ENCODE measurements at regions not wholly inside any gene's neighbourhood (a gene's known extent, or its start where the extent isn't known, plus 50 kb on each side); places are given as distances from the start of the nearest gene placed in this dataset.

GRCh38 chr5:128007939-128008338 lies 75.6 kb upstream of the SLC12A2 start:
- no peaks in the 10 kb centered on the region for H4K20me1 ChIP-seq (ENCODE audit: control insufficient read depth, insufficient read depth, insufficient read length)
- H3K23ac ChIP-seq (ENCODE audit: insufficient read length, low read depth, low read length): no peak overlapping the region
- no peaks in the 10 kb centered on the region for H3K9me3 Mint-ChIP-seq
- no peak overlapping the region for H2AK5ac ChIP-seq (ENCODE audit: insufficient read length, low read length)
- no peaks in the 10 kb centered on the region for H3K4me1 ChIP-seq (ENCODE audit: insufficient read depth, low read length)
- H3K27me3 Mint-ChIP-seq (ENCODE audit: low read depth): no peaks in the 10 kb centered on the region
- H2BK5ac ChIP-seq (ENCODE audit: insufficient read length, low read length): no peak overlapping the region
- H3K4me3 Mint-ChIP-seq: no peak overlapping the region
- peaks cover 11 to 13% of the 10 kb centered on the region in 2 experiments for H3K4me1 Mint-ChIP-seq
- no peak for DNase-seq
- no peak overlapping the region for H4K5ac ChIP-seq (ENCODE audit: insufficient read length, low read depth, low read length)
- no peaks in the 10 kb centered on the region for H3K79me2 ChIP-seq (ENCODE audit: insufficient read depth, low read length)
- no CpG with 5 or more reads among the region's 2 CpGs for WGBS (ENCODE audit: extremely low coverage, insufficient read length, low lambda C conversion rate)
- H3K14ac ChIP-seq (ENCODE audit: insufficient read depth, low read length): no peak overlapping the region
- H3K27ac ChIP-seq (ENCODE audit: insufficient read length, low read depth, low read length): no peak overlapping the region
- H3K23me2 ChIP-seq (ENCODE audit: insufficient read length, low read depth, low read length, poor library complexity, severe bottlenecking): no peaks in the 10 kb centered on the region
- H3K9ac ChIP-seq (ENCODE audit: extremely low read depth, insufficient read length, low read length): no peak overlapping the region
- no peak overlapping the region for H2AFZ ChIP-seq (ENCODE audit: low read length)
- H2BK15ac ChIP-seq (ENCODE audit: low read depth, low read length): no peak overlapping the region
- H3K27ac Mint-ChIP-seq: no peak overlapping the region
- no peak overlapping the region for H2BK12ac ChIP-seq (ENCODE audit: insufficient read length, low read depth, low read length)
- H3K79me1 ChIP-seq (ENCODE audit: insufficient read depth, low read depth, low read length, poor library complexity, severe bottlenecking): no peaks in the 10 kb centered on the region
- H3K4ac ChIP-seq (ENCODE audit: low read depth, low read length): no peak overlapping the region
- H4K91ac ChIP-seq (ENCODE audit: insufficient read length, low read depth, low read length): no peak overlapping the region
- H3K9me3 ChIP-seq (ENCODE audit: control insufficient read depth, low read depth, low read length): no peaks in the 10 kb centered on the region
- H2BK120ac ChIP-seq (ENCODE audit: low read depth, low read length, poor library complexity, severe bottlenecking): no peak overlapping the region
- TF ChIP-seq CTCF (conservative IDR thresholded peaks at IDR 0.05): no peak
- H2BK20ac ChIP-seq (ENCODE audit: low read depth, low read length, poor library complexity, severe bottlenecking): no peak overlapping the region
- H3K4me2 ChIP-seq (ENCODE audit: insufficient read depth, insufficient read length, low read length): no peak overlapping the region
- no peak overlapping the region for H4K8ac ChIP-seq (replicated peaks; ENCODE audit: insufficient read length, low read depth, low read length)
- no peak overlapping the region for H3T11ph ChIP-seq (ENCODE audit: low read length)
- no peaks in the 10 kb centered on the region for H3K27me3 ChIP-seq (ENCODE audit: insufficient read depth, low read length)
- H3K18ac ChIP-seq (ENCODE audit: insufficient read length, low read depth, low read length): no peak overlapping the region
- H3K36me3 Mint-ChIP-seq (ENCODE audit: insufficient read depth in 1 of 3, low read depth in 3 of 3): no peaks in the 10 kb centered on the region
- no peak overlapping the region for H3K56ac ChIP-seq (ENCODE audit: insufficient read length, low read depth, low read length)
